HT1080 (cell line): ENCODE measurements at regions not wholly inside any gene's neighbourhood (a gene's known extent, or its start where the extent isn't known, plus 50 kb on each side); places are given as distances from the start of the nearest gene placed in this dataset. TPM values are rescaled to one million over a fixed set of nuclear protein-coding genes. Genes with fewer than 3 reads are reported as not detected.
A peak's percentile ranks its signal among the peaks of the same experiment; 100 is the strongest.
"Not testable (repeated sequence)": the region's sequence is repeated elsewhere in the genome, so short reads cannot be mapped to it uniquely, and the experiment has no call there.

ENCODE experiments used
- DNase-seq: peaks from one replicate; pipeline ENCODE4 v3.0.0-alpha.2; 2015; ENCODE audit warnings: low read depth
- small RNA-seq: library from RNA; depleted of rRNA; stranded (forward); fragments of <200 nt; gene quantifications from one replicate; pipeline ENCODE3, GENCODE V24; 2014

DNA sequence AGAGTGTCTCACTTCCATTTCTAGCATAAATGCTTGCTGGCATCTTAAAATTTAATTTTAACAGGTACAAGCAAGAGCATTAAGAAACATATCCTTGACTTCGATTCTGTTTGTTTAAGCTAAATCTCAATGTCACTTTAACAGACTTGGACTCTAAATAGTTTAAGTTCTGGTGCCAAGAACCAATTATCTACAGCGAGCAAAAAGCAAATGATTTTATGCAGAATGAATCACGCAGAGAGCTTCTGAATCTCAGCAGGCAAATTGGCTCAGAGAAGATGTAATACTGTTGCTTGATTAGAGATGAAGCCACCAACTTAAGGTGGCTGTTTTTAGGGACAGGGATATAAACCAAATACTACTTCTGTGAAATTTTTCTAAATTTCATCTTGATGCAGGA, 117.0 kb upstream of the PLD5 start:
- DNase-seq = no peak

- no peak for DNase-seq
These were observed 114.6 kb upstream of the PLD5 start for GRCh38 chr1:242639104-242639503.

DNA sequence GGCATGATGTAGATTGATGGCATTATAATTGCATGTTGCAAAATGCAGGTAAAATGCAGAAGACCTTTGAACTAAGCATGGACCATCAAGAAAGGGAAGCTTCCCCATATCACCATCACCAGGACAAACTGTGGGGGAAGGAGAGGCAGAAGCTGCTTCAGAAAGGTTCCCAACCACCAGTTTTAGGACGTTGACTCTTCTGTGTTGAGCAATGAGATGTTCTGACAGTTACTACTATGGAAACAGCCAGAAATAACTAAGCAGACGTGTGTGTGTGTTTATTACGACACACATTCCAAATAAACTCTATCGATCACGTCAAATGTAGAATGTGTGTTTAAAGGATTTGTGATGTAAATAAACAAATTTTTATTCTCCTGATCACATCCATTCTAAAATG, 110.2 kb upstream of the PLD5 start:
- DNase-seq = no peak

DNA sequence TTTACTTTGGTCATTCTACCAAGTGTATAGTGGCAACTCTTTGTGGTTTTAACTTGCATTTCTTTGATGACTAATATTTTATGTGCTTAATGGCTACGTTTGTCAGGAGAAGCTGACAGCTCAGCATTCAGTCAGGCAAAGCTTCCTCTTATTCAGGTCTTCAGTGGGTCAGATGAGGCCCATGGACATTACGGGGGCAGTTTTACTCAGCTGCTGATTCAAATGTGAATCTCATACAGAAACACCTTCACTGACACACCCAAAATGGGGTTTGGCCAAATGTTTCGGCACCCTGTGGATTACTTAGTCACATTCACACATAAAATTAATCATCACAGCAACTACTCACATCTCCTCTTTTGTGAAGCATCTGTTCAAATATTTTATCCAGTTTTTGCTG, 104.9 kb upstream of the PLD5 start:
- peak; percentile 97 for DNase-seq

DNA sequence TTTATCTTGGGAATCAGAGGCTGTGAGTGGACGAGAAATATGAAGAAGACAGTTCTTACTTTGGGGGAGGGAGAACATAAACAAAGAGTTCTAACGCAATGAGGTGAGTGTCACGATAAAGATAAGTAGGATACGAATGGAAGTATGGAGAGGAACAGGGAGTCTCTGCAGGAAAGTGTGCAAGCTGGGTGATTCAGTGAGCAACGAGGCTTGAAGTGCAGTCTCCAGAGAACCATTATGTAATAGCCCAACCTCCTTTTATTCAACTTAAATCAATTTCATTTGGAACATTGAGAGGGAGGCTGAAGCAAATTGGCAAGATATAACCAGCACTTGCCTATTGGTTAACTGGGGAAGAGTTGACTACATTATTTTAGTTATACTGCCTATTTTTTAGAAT, 99.3 kb upstream of the PLD5 start:
- no peak for DNase-seq

DNA sequence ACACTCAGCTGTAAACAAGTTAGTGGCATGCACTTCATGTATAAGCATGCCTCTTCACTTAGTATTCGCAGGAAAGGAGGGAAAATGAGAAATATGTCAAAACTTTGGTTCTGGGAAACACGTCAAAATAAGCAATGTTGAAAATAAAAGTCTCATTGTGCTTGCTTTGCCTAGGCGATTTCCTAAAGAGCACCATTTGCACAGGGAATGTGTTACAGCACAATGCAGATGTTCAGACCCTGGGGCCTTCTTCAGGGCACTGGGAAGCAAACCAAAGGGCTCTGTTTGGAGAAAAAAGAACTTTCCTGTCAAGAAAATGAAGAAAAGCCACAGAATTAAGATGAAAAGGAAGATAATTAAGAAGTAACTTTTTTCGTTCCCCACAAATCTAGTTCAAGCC, 98.6 kb upstream of the PLD5 start:
- DNase-seq = no peak

DNA sequence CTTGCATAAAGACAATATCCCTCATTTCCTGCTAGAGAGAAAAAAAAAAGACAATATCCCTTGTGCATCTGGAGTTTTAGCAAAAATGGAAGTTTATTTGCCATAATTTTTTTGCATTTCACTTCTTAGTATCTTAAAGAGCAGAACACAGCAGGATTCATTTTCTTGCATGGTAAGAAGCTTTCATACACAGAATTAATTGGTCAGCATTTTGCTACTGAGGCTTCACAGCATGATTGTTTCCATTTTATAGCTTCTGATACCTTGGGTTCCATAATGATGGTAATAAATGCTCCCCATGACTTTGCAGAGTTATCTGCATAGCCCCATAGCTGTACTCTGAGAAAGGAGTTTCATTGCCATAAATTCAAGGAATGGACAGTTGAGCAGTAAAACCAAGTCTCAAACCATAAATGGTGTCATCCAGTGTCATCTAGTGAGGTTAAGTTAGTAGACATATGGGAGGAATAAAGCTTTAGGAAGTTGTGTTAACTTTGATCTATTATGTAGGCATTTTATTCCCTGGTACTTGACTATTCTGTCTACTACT, 88.8 kb upstream of the PLD5 start:
- DNase-seq = no peak

- DNase-seq = no peak
These were observed 85.7 kb upstream of the PLD5 start for GRCh38 chr1:242610209-242610608.

DNA sequence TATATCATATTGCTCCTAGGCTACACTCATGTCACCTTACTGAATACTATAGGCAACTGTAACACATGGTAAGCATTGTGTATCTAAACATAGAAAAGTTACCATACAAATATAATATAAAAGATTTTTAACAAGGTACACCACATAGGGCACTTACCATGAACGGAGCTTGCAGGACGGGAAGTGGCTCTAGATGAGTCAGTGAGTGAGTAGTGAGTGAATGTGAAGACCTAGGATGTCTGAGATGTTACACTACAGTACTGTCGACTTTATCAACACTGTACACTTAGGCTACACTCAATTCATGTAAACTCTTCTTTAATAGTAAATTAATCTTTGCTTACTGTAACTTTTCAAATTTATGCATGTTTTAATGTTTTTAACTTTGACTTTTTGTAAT, 81.0 kb upstream of the PLD5 start:
- peak; percentile 79 for DNase-seq

GRCh38 chr1:242602001-242602400, 77.5 kb upstream of the PLD5 start:
- no peak for DNase-seq

GRCh38 chr1:242593756-242594155, 69.3 kb upstream of the PLD5 start:
- not testable (repeated sequence) for DNase-seq

DNA sequence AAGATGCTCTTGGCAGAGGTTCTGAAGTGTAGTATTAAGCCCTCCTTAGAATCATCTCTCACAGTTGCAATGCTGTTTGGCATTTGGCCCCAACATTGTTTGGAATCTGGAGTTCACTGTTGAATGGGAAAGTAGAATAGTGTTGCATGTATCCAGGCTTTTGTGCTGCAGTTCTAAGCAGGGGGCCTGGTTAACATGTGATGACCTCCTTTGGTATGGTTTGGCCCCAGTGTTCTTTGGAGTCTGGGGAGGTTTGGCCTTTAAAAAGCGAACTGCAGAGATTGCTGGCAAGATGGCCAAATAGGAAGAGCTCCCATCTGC, 61.8 kb upstream of the PLD5 start:
- no peak for DNase-seq

DNA sequence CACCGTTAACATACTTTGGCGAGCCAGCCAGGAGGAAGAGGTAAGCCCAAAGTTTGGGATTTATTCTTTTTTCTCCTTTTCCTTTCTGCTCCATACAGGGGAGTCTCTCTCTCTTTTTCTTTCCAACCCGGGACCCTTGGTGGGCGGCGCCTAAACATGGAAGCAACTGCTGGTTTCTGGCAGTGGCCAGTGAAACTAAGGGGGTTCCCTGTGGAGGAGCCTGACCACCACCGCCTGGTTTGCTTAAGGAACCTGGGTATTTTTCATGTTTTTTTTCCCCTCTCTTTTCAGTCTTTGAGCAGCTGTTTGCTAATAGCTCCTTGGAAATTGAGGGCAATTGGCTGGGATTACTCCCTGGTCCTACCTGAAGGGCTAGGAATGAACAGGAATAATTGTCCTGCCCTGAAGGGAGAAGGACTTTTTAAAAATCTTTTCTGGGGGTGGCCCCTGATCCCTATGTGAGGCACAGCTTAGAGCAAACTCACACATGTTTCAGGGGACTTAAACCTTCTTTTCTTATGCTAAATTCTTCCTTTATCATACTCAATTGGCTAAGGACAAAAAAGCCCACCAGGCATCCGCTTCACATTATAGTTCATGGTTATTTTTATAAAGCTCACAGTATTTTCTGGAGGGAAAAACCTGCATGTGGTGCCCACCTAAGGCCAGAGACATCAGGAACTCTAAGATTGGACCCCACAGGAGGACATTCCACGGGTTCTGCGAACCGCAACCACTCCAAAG, 61.3 kb upstream of the PLD5 start:
- DNase-seq = no peak

GRCh38 chr1:242582669-242583068, 58.2 kb upstream of the PLD5 start:
- DNase-seq = no peak

DNA sequence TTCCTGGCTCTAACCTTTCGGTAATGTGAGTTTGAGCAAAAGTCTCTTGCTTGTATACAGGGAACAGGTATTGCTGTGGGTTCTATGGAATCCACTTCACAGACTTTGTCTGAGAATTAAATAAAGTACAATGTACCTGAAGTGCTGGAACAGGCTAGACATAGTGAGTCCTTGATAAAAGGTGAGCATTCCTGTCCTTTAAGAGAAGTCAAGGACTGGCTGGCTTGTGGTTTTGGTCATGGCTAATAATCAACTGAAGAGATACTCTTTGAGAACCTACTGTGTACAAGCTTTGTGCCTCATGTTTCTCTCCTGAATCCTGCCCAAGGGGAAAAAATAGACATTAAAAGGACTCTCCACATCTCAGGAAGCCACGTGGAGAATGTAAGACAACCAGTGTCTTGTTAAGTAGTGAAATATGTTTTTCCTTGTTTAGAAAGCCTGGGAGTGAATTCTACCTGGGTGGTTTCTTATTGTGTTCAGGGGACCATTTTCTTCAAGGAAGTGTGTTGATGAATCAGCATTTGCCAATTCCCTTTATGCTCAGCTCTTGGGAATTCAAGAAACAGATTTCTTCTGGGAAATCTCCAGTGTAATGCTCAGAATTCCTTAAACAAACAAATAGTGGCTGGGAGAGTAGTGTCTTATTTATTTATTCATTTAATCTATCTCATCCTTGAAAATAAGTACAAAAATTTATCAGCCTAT, 55.2 kb upstream of the PLD5 start:
- peak; percentile 33 for DNase-seq

Small RNA genes in the stretch of these regions (small RNA-seq; reads per million reads assigned to genes)
- gene AL603825.1 = not detected
